ENCODE measurements at regions not wholly inside any gene's neighbourhood (a gene's known extent, or its start where the extent isn't known, plus 50 kb on each side); places are given as distances from the start of the nearest gene placed in this dataset.

DNA sequence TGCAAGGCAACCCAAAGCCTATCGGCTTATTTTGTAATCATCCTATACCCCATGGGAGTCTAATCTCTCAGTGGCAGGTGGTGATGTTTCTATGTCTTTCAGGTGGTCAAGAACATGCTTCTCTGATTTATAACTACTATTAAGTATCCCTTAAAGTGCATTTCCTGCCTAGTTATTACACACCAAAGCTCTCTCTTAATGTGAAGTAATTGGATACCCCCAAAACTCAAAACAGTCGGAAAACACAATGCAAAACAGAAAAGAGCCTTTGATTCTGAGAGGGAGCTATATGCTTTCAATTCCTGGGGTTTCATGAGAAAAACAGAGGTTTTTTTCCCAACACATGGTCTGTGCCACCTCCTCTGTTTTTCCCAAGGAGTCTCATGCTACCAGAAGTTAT lies 416.4 kb downstream of the CSNK1G3 start:
- TF ChIP-seq, protein P1, sequence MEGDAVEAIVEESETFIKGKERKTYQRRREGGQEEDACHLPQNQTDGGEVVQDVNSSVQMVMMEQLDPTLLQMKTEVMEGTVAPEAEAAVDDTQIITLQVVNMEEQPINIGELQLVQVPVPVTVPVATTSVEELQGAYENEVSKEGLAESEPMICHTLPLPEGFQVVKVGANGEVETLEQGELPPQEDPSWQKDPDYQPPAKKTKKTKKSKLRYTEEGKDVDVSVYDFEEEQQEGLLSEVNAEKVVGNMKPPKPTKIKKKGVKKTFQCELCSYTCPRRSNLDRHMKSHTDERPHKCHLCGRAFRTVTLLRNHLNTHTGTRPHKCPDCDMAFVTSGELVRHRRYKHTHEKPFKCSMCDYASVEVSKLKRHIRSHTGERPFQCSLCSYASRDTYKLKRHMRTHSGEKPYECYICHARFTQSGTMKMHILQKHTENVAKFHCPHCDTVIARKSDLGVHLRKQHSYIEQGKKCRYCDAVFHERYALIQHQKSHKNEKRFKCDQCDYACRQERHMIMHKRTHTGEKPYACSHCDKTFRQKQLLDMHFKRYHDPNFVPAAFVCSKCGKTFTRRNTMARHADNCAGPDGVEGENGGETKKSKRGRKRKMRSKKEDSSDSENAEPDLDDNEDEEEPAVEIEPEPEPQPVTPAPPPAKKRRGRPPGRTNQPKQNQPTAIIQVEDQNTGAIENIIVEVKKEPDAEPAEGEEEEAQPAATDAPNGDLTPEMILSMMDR (IDR thresholded peaks at IDR 0.05 in 8 of 11, conservative IDR thresholded peaks at IDR 0.05 in 3 of 11): no peak
- TF ChIP-seq POLR2A (IDR thresholded peaks at IDR 0.05): no peak

Data from spleen (tissue), 7 donors.